HL-60 (cell line): ENCODE measurements at regions not wholly inside any gene's neighbourhood (a gene's known extent, or its start where the extent isn't known, plus 50 kb on each side); places are given as distances from the start of the nearest gene placed in this dataset.

Source experiments
- CTCF ChIP-seq: IDR thresholded peaks from one replicate; pipeline ENCODE4 v1.5.1; 2011; ENCODE audit warnings: low read length, control low read depth, inconsistent platforms; ENCODE audit not compliant: insufficient read depth
- GABPA ChIP-seq: IDR thresholded peaks from 2 replicates; pipeline ENCODE4 v1.6.1; 2012; ENCODE audit warnings: low read depth
- POLR2AphosphoS5 ChIP-seq: IDR thresholded peaks from 2 replicates; pipeline ENCODE4 v1.6.1; 2012; ENCODE audit warnings: low read depth

GRCh38 chr9:116027951-116028350 lies 125.6 kb upstream of the PAPPA start:
- TF ChIP-seq POLR2AphosphoS5: no peak
- TF ChIP-seq CTCF: no peak
- TF ChIP-seq GABPA: no peak
